MCF 10A (cell line): ENCODE measurements at regions not wholly inside any gene's neighbourhood (a gene's known extent, or its start where the extent isn't known, plus 50 kb on each side); places are given as distances from the start of the nearest gene placed in this dataset.

ENCODE experiments used
- BruUV-seq: library from RNA; stranded (reverse); fragments of 400-500 nt; replicated peaks from 2 replicates; lab custom pipeline; 2021; lab: Mats Ljungman, UMichigan
- CTCF ChIA-PET: fragments of 300-600 bp; sonication (Branson Sonifier 250); formaldehyde crosslinking; extraction: SDS; loops from one replicate; lab custom pipeline; 2021; ENCODE audit warnings: antibody characterized with exemption, inconsistent platforms; lab: Yijun Ruan, JAX
- POLR2A ChIA-PET: fragments of 300-600, 350-650 bp; sonication (Branson Sonifier 250); formaldehyde crosslinking; extraction: SDS; loops from one replicate; lab custom pipeline; 2020; ENCODE audit warnings: antibody characterized with exemption, inconsistent platforms; lab: Yijun Ruan, JAX
- DNase-seq: peaks from one replicate; pipeline ENCODE4 v3.0.0-alpha.2; 2018; ENCODE audit not compliant: unreplicated experiment
- H3K27ac Mint-ChIP-seq: one replicate; pipeline ENCODE4 v1.8.0; 2022; ENCODE audit warnings: mild to moderate bottlenecking, low read depth, mixed read lengths; ENCODE audit not compliant: unreplicated experiment
- H3K27me3 Mint-ChIP-seq: one replicate; pipeline ENCODE4 v1.8.0; 2022; ENCODE audit warnings: mixed read lengths; ENCODE audit not compliant: insufficient read depth, unreplicated experiment
- H3K36me3 Mint-ChIP-seq: one replicate; pipeline ENCODE4 v1.8.0; 2022; ENCODE audit warnings: mild to moderate bottlenecking, moderate library complexity, mixed read lengths; ENCODE audit not compliant: insufficient read depth, unreplicated experiment
- H3K4me1 Mint-ChIP-seq: one replicate; pipeline ENCODE4 v1.8.0; 2022; ENCODE audit warnings: mixed read lengths; ENCODE audit not compliant: insufficient read depth, unreplicated experiment
- H3K4me3 Mint-ChIP-seq: one replicate; pipeline ENCODE4 v1.8.0; 2022; ENCODE audit warnings: mild to moderate bottlenecking, moderate library complexity, mixed read lengths; ENCODE audit not compliant: unreplicated experiment
- H3K9me3 Mint-ChIP-seq: one replicate; pipeline ENCODE4 v1.8.0; 2022; ENCODE audit warnings: mixed read lengths; ENCODE audit not compliant: unreplicated experiment
- CTCF ChIP-seq: fragments of 200-600 bp; IDR thresholded peaks from one replicate; pipeline ENCODE4 v1.8.0; 2022; ENCODE audit warnings: antibody characterized with exemption, mild to moderate bottlenecking; ENCODE audit not compliant: unreplicated experiment
- intact Hi-C: fragments of 100-400 bp; cut with micrococcal nuclease; formaldehyde crosslinking; loops from 2 replicates; pipeline ENCODE4 v1.14.1; 2022

DNA sequence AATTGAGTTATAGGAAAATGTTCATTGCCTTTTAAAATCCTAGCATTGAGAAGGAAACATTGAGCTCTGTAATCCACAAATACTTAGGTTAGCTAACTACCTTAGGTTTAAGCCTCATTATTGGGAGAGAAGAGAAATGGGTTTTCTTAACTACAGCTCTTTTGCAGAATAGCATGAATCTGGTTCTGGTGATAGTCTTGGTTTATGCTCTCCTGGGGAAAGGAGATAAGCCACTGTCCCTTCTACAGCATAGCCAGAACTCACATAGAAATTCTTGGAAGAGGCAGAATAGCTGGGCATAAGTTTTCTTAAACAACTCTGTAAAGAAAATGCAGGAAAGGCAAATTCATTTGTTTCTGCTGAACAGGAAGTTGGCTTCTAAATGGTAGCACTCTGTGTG, 378.6 kb upstream of the CHRM2 start:
- CTCF ChIA-PET = interaction anchor here (0.6 kb wide), 1 partner anchor 15 kb away, joined by 3 read pairs; no protein-coding TSS in a partner anchor
- no peaks in the 10 kb centered on the region for H3K4me1 Mint-ChIP-seq
- POLR2A ChIA-PET = no interaction called here
- no peaks in the 10 kb centered on the region for H3K36me3 Mint-ChIP-seq
- no peak overlapping the region for H3K4me3 Mint-ChIP-seq
- intact Hi-C loops = no loop called here
- BruUV-seq = no TSS peak
- DNase-seq = no peak
- H3K9me3 Mint-ChIP-seq = no peaks in the 10 kb centered on the region
- no peaks in the 10 kb centered on the region for H3K27me3 Mint-ChIP-seq
- no peak for TF ChIP-seq CTCF
- no peak overlapping the region for H3K27ac Mint-ChIP-seq

- no peak for TF ChIP-seq CTCF
- Mint-ChIP-seq H3K9me3 (no peaks in the 10 kb centered on the region), H3K27me3 (no peaks in the 10 kb centered on the region), H3K27ac (no peak overlapping the region), H3K36me3 (no peaks in the 10 kb centered on the region), H3K4me1 (no peaks in the 10 kb centered on the region), H3K4me3 (no peak overlapping the region)
- ChIA-PET POLR2A (no interaction called here), CTCF (no interaction called here)
- BruUV-seq = no TSS peak
- DNase-seq = no peak
- intact Hi-C loops = no loop called here
These were observed 387.6 kb upstream of the CHRM2 start for GRCh38 chr7:136480901-136481300.

GRCh38 chr7:136479922-136480321, 388.5 kb upstream of the CHRM2 start:
- TF ChIP-seq CTCF = no peak
- Mint-ChIP-seq H3K4me3 (no peak overlapping the region), H3K36me3 (no peaks in the 10 kb centered on the region), H3K27me3 (no peaks in the 10 kb centered on the region), H3K27ac (no peak overlapping the region), H3K9me3 (peaks cover 8% of the 10 kb centered on the region), H3K4me1 (no peaks in the 10 kb centered on the region)
- intact Hi-C loops = no loop called here
- BruUV-seq = no TSS peak
- CTCF ChIA-PET = interaction anchor here (0.5 kb wide), 1 partner anchor 425 kb away, joined by 3 read pairs; no protein-coding TSS in a partner anchor
- no peak for DNase-seq
- POLR2A ChIA-PET = no interaction called here

DNA sequence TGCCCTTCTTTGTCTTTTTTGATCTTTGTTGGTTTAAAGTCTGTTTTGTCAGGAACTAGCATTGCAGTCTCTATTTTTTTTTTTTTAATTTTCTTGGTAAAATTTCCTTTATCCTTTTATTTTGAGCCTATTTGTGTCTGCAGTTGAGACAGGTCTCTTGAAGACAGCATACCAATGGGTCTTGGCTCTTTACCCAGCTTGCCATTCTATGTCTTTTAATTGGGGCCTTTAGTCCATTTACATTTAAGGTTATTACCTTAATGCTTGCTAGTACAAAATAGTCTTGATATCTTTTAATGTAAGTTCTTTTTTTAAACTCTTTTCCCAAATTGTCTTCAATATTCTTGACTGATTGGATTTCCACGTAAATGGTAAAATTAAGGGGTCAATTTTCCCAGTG, 398.3 kb upstream of the CHRM2 start:
- intact Hi-C loops = no loop called here
- no peak overlapping the region for H3K27ac Mint-ChIP-seq
- H3K27me3 Mint-ChIP-seq = no peaks in the 10 kb centered on the region
- DNase-seq = no peak
- H3K36me3 Mint-ChIP-seq = no peaks in the 10 kb centered on the region
- ChIA-PET CTCF (interaction anchor here (0.9 kb wide), 1 partner anchor 984 kb away, joined by 6 read pairs; no protein-coding TSS in a partner anchor), POLR2A (interaction anchor here (0.7 kb wide), 1 partner anchor 1222 kb away, joined by 3 read pairs; no protein-coding TSS in a partner anchor)
- no peak overlapping the region for H3K4me3 Mint-ChIP-seq
- no TSS peak for BruUV-seq
- no peaks in the 10 kb centered on the region for H3K4me1 Mint-ChIP-seq
- TF ChIP-seq CTCF = no peak
- peaks cover 32% of the 10 kb centered on the region for H3K9me3 Mint-ChIP-seq
